ENCODE measurements at regions not wholly inside any gene's neighbourhood (a gene's known extent, or its start where the extent isn't known, plus 50 kb on each side); places are given as distances from the start of the nearest gene placed in this dataset.
A peak's percentile ranks its signal among the peaks of the same experiment; 100 is the strongest.

DNA sequence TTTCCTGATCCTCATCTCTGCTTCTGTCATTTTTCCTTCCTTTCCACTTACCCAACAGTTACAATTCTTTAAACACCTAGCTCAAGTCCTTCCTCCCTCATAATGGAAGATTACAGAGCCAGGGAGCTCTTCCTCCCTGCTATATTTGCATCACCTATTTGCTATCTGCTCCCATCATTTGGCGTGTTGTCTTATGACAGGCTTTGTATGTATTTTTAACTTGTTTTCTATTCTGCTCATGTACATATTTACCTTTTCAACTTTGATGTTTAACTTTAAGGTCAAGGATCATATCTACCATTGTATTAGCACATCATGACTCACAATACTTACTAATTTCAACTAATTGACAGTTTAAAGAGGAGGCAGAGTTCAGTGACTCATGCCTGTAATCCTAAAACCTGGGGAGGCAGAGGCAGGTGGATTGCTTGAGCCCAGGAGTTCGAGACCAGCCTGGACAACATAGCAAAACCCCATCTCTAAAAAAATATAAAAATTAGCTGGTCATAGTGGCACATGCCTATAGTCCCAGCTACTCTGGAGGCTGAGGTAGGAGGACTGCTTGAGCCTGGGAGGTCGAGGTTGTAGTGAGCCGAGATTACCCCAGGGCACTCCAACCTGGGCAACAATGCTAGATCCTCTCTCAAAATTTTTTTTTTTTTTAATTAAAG, 92.5 kb upstream of the FOXN2 start (continued):
- TF ChIP-seq IKZF5 (CRISPR knock-in tag; IDR thresholded peaks at IDR 0.05) = peak; percentile 93
- no peak for TF ChIP-seq ZNF549 (CRISPR knock-in tag; IDR thresholded peaks at IDR 0.05)
- peak; percentile 59; the same call in 1 of the 2 replicates for TF ChIP-seq MAZ (IDR thresholded peaks at IDR 0.05; ENCODE audit: borderline replicate concordance, low read depth, low read length)
- peak; percentile 65; the same call in 1 of the 2 replicates for TF ChIP-seq MAZ (CRISPR knock-in tag; IDR thresholded peaks at IDR 0.05; ENCODE audit: low read depth)
- peak in 1 of 2 experiments; percentile 98; a peak in 2 of 4 replicates for TF ChIP-seq ATF4 (CRISPR knock-in tag; IDR thresholded peaks at IDR 0.05)
- peak; percentile 92 for TF ChIP-seq PRDM15 (CRISPR knock-in tag; IDR thresholded peaks at IDR 0.05)
- TF ChIP-seq GFI1 (CRISPR knock-in tag; IDR thresholded peaks at IDR 0.05; ENCODE audit: borderline replicate concordance) = peak; percentile 96
- TF ChIP-seq NBN (conservative IDR thresholded peaks at IDR 0.05) = 0 out of 2 replicates have a peak, but pooled peaks have one; percentile 65
- no peak for TF ChIP-seq RAD51 (IDR thresholded peaks at IDR 0.05; ENCODE audit: borderline replicate concordance)
- TF ChIP-seq ZNF501 (CRISPR knock-in tag; IDR thresholded peaks at IDR 0.05) = peak; percentile 64; the same call in 1 of the 2 replicates
- TF ChIP-seq, protein P1, sequence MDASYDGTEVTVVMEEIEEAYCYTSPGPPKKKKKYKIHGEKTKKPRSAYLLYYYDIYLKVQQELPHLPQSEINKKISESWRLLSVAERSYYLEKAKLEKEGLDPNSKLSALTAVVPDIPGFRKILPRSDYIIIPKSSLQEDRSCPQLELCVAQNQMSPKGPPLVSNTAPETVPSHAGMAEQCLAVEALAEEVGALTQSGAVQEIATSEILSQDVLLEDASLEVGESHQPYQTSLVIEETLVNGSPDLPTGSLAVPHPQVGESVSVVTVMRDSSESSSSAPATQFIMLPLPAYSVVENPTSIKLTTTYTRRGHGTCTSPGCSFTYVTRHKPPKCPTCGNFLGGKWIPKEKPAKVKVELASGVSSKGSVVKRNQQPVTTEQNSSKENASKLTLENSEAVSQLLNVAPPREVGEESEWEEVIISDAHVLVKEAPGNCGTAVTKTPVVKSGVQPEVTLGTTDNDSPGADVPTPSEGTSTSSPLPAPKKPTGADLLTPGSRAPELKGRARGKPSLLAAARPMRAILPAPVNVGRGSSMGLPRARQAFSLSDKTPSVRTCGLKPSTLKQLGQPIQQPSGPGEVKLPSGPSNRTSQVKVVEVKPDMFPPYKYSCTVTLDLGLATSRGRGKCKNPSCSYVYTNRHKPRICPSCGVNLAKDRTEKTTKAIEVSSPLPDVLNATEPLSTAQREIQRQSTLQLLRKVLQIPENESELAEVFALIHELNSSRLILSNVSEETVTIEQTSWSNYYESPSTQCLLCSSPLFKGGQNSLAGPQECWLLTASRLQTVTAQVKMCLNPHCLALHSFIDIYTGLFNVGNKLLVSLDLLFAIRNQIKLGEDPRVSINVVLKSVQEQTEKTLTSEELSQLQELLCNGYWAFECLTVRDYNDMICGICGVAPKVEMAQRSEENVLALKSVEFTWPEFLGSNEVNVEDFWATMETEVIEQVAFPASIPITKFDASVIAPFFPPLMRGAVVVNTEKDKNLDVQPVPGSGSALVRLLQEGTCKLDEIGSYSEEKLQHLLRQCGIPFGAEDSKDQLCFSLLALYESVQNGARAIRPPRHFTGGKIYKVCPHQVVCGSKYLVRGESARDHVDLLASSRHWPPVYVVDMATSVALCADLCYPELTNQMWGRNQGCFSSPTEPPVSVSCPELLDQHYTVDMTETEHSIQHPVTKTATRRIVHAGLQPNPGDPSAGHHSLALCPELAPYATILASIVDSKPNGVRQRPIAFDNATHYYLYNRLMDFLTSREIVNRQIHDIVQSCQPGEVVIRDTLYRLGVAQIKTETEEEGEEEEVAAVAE (CRISPR knock-in tag; IDR thresholded peaks at IDR 0.05; ENCODE audit: borderline replicate concordance) = peak; percentile 74
- 0 out of 2 replicates have a peak, but pooled peaks have one; percentile 51 for TF ChIP-seq ZNF556 (CRISPR knock-in tag; IDR thresholded peaks at IDR 0.05; ENCODE audit: borderline replicate concordance)
- peak; percentile 99 for TF ChIP-seq ZSCAN9 (CRISPR knock-in tag; IDR thresholded peaks at IDR 0.05; ENCODE audit: borderline replicate concordance)
- TF ChIP-seq BHLHE40 (IDR thresholded peaks at IDR 0.05; ENCODE audit: low read length) = peak; percentile 66; the same call in 1 of the 2 replicates
- TF ChIP-seq, protein P2, sequence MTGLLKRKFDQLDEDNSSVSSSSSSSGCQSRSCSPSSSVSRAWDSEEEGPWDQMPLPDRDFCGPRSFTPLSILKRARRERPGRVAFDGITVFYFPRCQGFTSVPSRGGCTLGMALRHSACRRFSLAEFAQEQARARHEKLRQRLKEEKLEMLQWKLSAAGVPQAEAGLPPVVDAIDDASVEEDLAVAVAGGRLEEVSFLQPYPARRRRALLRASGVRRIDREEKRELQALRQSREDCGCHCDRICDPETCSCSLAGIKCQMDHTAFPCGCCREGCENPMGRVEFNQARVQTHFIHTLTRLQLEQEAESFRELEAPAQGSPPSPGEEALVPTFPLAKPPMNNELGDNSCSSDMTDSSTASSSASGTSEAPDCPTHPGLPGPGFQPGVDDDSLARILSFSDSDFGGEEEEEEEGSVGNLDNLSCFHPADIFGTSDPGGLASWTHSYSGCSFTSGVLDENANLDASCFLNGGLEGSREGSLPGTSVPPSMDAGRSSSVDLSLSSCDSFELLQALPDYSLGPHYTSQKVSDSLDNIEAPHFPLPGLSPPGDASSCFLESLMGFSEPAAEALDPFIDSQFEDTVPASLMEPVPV (CRISPR knock-in tag; IDR thresholded peaks at IDR 0.05) = 0 out of 2 replicates have a peak, but pooled peaks have one; percentile 74
- TF ChIP-seq MZF1 (CRISPR knock-in tag; IDR thresholded peaks at IDR 0.05; ENCODE audit: borderline replicate concordance) = no peak
- peak; percentile 98 for TF ChIP-seq MED8 (CRISPR knock-in tag; IDR thresholded peaks at IDR 0.05; ENCODE audit: insufficient replicate concordance)
